Hippocampal formation (tissue), 2 donors: ENCODE measurements at regions not wholly inside any gene's neighbourhood (a gene's known extent, or its start where the extent isn't known, plus 50 kb on each side); places are given as distances from the start of the nearest gene placed in this dataset.
"Not testable (repeated sequence)": the region's sequence is repeated elsewhere in the genome, so short reads cannot be mapped to it uniquely, and the experiment has no call there.

ENCODE experiments used
- DNase-seq, 2 donors: peaks; one replicate each; lab custom pipeline; 2025; lab: John Stamatoyannopoulos, UW

DNA sequence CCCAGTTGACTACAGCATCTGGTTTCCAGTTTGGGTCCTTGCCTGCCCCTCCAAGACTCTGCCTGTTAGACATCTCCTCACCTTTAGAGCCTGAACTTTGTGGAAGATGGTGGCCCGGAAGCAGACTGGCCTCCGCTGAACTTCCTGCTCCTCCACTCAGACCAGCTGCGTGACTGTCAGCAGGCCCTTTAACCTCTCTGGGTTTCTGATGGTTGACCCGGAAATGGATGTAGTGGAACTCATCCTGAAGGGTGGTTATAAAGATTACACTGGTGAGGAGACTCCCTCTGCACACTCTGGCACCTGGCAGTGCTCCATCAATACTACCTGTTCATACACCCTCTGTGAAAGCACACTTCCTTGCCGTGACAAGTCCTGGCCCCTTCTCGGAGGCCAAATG, 151.9 kb upstream of the TLE3 start:
- no peak for DNase-seq

DNA sequence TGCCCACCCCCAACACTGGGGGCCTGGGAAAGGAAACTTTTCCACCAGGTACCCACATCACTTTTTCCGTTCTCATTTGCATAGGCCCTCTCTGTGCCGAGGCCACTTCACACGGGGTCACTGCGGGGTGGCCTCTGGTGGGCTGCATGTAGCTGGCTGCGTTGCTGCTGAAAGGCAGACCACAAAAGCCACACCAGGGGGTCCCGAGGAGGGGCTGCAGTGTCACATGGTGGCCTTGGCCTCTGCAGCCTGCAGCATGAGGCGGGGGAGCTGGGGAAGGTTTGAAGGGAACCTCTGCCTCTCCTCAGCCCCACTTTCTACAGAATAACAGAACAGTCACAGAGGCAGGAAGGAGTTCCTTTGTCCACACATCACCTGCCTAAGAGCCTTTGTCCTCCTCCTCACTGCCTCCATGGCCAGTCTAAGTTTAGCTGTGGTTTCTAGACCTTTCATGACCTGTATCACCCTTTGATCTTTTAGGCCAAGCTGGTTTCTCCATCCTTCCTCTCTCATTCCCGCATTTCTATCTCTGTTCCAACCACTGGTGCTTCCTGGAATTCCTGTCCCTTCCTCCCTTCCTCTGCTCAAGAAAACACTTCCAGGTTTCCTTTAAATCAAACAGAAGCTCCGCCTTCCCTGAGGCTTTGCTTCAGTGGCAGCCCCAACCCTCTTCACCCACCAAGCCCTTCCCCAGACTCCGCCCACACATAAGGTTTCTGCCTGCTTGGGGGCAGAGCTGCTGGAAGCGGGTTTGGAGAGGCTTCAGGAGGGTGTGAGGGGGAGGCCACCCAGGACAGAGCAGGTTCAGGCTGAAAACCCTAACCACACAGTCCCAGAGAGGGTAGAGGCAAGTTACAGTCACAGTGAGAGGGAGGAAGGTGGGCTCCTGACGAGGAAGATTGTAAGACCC, 150.7 kb upstream of the TLE3 start:
- no peak for DNase-seq

DNA sequence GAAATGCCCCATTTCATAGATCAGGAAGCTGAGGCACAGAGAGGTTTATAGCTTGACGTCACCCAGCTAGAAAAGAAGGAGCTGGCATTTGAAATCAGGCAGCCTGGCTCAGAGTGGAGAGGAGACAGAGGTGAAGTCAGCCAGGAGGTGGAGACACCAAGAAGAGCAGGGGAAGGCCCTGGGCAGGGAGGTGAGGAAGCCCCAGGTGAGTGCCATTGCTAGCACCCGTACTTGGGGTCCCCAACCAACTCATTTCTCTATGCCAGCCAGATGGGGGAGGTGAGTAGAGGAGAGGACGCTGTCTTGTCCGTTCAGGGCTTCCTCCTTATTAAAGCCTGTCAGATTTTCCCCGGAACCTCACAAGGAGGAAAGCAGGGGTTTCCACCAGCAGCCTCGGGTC, 149.6 kb upstream of the TLE3 start:
- no peak for DNase-seq

DNA sequence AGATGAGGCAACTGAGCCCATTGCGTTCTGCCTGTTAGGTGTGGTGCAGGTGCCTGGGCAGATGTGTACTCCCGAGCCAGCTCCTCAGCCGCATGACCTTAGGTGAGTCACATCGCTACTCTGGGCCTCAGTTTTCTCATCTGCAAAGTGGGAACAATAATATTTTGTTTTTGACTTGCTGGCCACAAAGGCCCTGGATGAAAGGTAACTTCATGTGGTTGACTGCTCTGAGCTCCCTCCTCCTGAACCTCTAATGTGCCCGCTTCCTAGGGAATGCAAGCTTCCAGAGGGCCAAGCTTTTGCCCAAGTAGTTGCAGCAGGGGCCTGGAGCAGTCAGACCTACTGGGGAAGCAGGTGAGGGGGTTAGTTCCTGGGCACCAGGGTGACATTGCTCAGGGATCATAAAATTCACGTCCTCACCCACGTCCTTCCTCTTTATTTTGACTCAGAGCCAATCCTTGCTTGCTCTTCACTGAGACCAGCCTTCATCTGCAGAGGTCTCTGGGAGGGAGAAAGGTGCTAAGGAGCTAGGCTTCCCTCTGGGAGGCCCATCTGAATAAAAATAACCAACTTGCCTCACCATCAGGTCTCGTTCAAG, 149.0 kb upstream of the TLE3 start:
- no peak for DNase-seq

DNA sequence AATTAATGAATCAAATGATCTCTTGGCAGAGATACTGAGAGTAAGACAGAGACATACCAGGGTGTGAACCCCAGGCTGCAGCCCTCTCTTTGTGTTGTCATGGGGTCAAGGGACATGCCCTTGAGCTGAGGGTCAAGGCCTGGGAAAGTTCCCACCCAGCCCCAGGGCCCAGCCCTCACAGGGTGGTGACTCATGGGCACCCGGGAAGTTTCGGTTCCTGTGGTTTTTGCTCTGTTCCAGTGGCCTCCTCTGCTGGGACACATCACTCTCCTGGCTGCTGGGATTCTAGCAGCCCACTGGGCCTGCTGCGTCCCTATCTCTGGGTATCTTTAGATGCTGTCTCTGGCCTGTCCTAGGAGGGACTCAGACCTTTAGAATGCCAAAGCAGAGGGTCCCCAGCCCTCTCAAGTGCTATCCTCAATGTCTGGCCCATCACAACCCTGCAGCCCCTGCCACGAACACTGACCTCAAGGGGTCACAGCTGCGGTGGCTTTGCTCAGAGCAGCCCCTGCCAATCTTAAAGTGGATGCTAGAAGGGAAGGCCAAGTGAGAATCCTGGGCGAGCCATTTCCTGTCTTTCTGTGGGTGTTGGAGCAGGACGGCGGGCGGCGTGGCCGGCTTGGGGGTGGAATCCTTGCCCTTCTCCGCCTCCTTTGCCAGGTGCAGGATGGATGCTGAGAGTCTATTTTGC, 148.4 kb upstream of the TLE3 start:
- peak in 1 of 2 donors; percentile 16 for DNase-seq

DNA sequence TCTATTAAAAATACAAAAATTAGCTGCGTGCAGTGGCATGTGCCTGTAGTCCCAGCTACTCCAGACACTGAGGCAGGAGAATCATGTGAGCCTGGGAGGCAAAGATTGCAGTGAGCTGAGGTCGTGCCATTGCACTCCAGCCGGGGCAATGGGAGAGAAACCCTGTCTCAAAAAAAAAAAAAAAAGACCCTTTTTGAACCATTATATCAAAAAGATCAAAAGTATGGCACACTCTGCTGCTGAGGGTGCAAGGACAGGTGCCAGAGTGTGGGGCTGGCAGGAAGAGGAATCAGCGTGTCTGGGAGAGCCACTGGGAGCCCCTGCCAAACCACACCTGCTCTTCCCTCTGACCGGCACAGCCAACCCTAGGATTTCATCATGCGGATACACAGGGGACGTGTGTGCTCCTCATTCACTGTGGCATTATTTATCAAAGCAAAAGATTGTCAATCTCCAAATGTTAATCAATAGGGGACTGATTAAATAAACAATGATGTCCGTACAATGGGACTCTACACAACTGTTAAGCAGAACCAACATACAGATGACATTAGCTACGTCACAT, 147.3 kb upstream of the TLE3 start:
- no peak for DNase-seq

DNA sequence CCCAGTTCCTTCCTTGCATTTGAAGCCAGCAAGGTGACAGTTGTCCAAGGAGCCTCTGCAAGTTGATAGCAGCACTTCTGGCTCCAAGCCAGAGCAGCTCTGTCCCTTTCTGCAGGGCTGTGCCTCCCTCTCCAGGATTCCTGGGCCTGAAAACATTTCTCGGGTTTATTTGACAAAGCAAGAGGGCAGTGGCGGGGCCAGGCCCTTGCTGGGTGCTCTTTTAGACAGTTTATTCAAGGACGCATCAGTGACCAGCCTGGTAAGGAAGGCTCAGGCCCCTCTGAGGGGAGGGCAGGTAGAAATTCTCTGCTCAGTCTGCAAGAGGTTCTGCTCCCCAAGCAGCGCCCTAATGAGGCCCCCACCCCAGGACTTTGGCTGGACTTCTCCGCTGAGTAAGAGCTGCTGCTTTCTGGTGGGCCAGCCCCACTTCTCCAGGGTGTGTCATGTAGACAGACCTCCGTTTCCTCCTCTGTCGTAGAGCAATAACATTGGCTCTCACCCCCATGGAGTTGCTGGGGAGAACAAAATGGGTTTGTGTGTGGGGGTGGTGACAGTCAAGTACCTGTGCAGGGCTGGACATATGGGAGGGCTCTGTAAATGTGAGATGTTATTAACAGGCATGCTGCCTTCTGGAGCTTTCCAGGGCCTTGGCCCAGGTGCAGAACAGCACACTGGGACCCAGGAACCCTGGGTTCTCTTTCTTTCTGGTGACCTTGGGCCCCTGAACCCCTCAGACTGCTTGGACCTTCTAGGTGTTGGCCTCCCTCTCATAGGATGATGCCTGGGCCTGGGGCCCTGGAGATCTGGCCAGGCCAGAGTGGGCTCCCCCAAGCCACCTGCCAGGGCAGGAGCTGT, 146.2 kb upstream of the TLE3 start:
- DNase-seq, result no peak

DNA sequence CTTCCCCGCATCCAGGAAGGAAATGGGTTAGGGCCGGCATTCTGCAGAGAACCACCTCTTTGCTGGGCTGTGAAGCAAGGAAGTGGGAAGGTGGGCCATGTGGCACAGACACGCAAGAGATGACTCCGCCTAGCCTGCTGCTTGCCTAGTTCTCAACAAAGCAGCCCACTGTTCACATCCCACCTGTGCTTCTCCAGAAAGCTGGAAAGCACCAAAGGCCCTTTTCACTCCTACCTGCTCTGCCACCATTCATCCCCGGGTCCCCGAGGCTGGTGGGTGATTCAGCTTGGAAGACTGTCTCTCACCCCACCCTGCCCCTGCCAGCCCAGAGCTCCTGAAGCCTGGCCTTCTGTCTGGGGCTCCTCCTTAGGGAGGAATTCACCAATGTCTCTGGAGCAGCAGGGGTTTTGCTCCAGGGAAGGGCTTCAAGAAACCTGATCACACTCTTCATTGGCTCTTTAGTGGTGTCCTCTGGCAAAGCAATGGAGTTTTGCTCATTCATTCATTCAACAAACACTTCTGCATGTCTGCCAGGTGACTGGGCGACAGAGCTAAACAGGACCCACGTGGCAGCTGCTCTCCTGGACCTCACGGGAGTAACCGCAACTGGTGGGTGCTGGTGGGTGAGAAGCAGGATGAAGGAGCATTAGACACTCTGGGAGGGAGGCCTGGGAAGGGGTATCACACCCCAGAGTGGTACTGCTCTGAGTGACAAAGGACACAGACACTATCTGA, 145.4 kb upstream of the TLE3 start:
- DNase-seq, result no peak

DNA sequence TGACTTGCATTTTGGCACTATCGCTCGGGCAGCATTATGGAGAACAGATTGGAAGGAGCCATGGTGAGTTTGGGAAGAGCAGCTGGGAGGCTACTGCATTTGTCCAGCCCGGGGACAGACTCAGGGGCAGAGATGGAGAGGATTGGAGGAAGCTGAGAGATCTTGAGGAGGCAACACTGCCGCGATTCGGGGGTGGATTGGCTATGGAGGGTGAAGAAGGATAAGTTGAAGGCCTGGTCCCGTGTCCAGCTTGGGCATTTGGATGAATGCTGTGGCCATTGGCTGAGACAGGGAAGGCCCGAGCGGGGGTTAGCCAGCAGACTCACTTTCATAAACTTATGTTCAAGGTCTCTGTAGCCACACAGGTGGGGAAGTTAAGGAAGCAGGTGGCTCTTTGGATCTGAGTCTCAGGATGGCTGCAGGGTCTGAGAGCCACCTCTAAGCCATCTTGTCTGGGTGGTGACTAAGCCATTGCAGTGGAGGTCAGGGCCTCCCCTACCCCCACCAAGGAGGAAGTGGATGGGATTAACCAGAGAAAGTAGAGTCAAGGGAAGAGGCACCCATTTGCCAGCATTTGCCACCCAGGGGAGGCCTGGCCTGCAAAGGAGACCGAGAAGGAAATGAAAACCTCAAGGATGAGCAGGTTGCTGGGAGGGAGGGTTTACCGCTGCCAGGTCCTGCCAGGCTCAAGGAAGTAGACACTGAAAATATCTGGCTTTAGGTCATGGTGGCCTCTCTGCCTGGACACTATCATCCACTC, 144.0 kb upstream of the TLE3 start:
- DNase-seq, result no peak

DNA sequence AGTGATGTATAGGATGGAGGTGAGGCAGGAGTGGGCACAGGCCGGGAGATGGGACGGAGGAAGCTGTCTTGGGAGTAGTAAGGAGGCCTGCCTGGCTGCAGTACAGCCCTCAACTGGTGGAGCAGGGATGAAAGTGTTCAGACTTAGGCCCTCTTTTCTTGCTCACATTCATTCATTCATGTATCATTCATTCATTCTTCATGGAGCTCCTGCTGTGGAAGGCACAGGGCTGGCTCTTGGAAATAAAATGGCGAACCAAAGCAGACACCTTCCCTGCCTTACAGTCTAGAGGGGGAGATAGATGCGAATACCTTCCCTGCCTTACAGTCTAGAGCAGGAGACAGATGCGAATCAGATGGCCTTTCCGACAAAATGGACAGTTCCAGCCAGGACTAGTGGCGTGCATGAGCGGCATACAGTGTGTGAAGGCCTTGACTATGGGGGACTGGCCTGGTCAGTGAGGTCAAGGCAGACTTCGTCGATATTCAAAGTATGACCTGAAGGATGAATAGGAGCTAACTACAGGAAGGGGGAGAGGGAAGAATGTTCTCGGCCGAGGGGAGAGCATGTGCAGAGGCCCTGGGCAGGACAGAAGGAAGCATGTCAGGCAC, 143.2 kb upstream of the TLE3 start:
- no peak for DNase-seq

DNA sequence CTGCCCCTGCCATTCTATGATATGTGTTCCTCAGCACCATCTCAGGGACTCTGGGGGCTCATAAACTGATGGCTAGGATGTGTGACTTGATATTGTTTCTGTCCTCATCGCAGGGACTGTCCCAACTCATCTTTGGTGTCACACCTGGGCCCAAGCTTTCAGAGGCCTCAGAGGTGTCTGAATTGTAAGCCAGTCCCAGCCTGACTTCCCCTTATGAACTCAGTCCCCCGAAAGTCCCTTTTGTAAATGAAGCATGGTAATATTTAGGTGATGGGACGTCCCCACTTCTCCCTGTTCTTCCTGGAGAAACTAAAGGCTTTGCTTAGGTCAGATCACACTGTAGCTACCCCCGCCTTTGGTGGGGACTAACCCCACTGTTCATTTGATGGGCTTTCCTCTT, 142.4 kb upstream of the TLE3 start:
- no peak for DNase-seq

DNA sequence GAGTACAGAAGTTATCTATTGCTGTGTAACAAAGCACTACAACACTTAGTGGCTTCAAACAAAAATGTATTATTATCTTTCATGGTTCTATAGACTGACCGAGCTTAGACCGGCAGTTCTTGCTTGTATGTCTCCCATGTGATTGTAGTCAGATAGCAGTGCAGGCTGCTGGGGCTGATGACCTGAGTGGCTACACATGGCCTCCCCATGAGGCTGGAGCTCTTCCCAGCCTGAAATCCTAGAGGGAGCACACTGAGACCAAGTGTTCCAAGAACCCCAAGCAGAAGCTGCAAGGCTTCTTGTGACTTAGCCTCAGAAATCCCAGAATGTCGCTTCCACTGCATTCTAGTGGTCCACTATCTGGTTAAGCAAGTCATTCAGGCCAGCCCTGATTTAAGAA, 141.2 kb upstream of the TLE3 start:
- DNase-seq, result no peak

DNA sequence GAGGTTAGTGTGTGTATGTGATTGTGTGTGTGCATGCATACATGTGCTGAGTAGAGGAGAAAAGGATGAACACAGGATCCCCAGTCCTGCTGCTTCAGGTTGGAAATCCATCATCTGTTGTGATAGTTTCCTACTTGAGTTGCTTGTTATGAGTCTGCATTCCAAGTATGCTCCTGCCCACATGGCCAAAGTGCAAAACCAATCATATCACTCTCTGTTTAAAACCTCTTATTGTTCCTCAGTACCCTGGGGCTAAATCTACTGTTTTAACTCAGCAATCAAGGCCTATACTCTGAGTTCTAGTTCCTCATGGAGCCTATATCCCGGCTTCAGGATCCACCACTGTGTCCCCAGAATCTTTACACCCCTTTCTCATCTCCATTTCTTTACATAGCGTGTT, 139.9 kb upstream of the TLE3 start:
- no peak for DNase-seq

DNA sequence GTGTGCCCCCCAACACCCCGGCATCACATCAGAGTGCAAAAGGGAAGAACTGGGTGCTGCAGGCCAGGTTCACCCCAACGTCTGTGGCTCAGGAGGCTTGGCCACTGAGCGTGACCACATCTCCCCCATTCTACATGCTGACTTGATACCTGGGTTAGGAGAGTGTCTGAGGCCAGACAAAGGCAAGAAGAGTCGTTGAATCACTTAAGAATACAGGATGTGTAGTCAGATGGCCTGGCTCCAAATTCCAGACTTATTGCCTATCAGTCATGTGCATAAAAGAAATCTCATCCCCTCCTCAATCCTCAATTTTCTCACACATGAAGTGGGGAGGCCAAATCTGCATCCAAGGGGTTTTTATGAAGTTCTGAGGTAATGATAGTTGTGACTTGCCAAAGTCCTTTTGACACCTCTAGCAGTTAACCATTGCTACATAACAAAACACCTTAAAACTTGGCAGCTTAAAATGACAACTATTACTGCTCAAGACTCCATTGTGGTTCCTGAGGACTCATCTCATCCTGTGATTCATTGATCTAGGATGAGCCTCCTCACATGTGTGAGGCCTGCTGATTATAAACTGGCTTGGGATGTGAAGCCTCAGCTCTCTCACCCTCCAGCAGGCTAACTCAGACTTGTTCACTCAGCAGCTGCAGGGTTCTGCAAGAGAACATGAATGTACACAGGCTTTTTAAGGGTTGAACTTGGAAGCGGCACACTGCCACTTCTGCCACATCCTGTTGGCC, 138.8 kb upstream of the TLE3 start:
- DNase-seq, result no peak

DNA sequence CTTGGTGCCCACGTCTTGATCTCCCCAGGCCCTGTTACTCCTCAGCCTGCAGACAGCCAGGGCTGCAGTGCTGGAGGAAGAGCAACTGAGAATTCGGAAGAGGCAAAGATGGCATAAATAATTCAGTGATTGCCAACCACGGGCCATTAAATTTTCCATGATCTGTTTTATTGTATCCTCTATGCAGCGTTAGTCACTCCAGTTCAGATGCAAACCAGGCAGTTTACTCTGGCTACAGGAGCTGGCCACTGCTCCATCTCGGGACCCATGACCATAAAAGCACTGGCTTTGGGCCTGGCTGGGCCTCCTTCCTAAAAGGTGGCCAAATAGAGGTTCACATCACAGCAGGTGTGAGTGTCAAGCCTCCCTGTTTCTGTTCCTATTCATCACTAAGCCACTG, 137.6 kb upstream of the TLE3 start:
- DNase-seq, result no peak

DNA sequence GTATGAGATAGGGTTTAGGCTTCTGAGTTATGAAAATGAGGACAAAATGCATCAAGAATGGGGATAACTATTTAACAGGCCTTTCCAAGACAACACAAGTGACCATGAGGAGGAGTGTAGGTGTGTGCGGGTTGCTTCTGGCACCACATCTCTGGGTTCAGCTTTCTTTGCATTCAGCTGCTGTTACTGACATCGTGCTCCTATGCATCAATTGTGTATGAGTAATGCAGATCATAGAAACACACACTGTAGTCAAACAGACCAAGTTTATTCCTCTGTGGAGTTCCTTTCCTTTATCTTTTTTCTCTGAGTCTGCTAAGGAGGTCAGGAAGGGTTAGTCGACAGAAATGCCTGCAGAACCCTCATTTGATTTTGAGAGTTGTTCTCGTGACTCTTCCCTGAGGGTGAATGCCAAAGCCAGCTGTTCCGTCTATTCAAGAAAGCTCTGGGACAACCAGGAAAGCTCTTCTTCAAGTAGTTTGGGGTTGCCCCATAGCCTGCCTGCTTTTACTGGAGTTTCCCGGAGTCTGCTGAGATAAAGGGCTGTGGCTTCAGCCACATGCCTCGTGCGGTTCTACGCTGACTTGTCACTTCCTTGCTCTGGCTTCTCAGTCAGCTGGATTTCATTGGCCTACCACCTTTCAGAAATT, 136.7 kb upstream of the TLE3 start:
- no peak for DNase-seq

DNA sequence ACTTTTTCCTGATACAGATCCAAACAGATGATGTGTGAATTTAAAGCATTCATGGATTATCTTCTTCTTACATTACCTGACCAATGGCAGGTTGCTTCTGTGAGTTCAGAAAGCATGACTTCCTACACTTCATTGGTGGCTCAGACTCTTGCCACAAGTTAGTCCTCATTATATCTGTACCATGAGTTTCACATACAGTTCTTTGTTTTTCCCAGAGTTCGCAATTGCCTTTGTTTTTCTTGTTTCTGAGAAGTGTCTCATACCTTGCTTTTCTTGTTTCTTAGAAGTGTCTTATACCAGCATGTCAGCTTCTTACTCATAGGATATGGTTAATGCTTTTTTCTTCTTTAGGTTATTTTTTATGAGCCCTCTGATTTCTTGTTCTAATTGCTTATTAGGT, 133.8 kb upstream of the TLE3 start:
- DNase-seq, result no peak

DNA sequence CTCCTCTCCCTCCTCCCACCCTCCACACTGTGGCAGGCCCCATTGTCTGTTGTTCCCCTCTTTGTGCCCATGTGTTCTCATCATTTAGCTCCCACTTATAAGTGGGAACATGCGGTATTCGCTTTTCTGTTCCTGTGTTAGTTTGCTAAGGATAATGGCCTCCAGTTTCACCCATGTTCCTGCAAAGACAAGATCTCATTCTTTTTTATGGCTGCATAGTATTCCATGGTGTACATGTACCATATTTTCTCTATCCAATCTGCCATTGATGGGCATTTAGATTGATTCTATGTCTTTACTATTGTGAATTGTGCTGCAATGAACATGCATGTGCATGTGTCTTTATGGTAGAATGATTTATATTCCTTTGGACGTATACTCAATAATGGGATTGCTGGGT, 130.2 kb upstream of the TLE3 start:
- not testable (repeated sequence) for DNase-seq

DNA sequence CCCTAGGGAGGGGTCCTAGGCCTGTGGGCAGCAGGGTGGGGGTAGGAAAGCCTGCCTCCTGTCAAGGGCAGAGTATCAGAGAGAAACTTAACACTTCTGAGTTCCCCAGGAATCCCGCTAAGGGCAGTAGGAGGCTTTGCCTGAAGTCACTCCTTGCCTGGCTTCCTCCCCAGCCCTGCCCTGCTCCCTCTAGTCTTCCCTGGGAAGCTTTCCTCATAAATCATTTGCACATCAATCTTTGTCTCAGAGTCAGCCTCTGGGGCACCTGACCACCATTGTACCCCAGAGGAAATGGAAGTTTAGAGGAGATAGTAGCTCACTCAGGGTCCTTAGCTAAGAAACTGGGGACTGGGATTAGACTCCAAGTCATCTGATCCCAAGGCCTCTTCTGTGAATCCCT, 129.4 kb upstream of the TLE3 start:
- DNase-seq, result no peak
